HG03558 (cell line): ENCODE measurements at regions not wholly inside any gene's neighbourhood (a gene's known extent, or its start where the extent isn't known, plus 50 kb on each side); places are given as distances from the start of the nearest gene placed in this dataset.
"Not testable (repeated sequence)": the region's sequence is repeated elsewhere in the genome, so short reads cannot be mapped to it uniquely, and the experiment has no call there.

Source experiments
- ATAC-seq: cut with Tn5 transposase; IDR thresholded peaks from one replicate; pipeline ENCODE4 v1.9.1; 2021; ENCODE audit warnings: moderate number of reproducible peaks; ENCODE audit not compliant: unreplicated experiment; ENCODE audit errors: extremely low read depth

- no peak for ATAC-seq
These were observed 72.5 kb downstream of the LHX2 start for GRCh38 chr9:124084087-124084486.

GRCh38 chr9:124087226-124087625 lies 75.7 kb downstream of the LHX2 start:
- no peak for ATAC-seq

GRCh38 chr9:124088476-124088837 lies 76.9 kb downstream of the LHX2 start:
- ATAC-seq, result no peak

GRCh38 chr9:124089631-124090488 lies 78.3 kb downstream of the LHX2 start:
- ATAC-seq, result not testable (repeated sequence)

- no peak for ATAC-seq
These were observed 86.8 kb downstream of the LHX2 start for GRCh38 chr9:124098141-124098905.

GRCh38 chr9:124099860-124100259 lies 88.3 kb downstream of the LHX2 start:
- ATAC-seq, result no peak

- ATAC-seq, result no peak
These were observed 89.8 kb downstream of the LHX2 start for GRCh38 chr9:124101215-124101968.

GRCh38 chr9:124101969-124102345 lies 90.4 kb downstream of the LHX2 start:
- ATAC-seq, result no peak

- no peak for ATAC-seq
These were observed 90.8 kb downstream of the LHX2 start for GRCh38 chr9:124102363-124102762.

- no peak for ATAC-seq
These were observed 93.7 kb downstream of the LHX2 start for GRCh38 chr9:124105266-124105665.

- no peak for ATAC-seq
These were observed 96.6 kb downstream of the LHX2 start for GRCh38 chr9:124108216-124108615.

GRCh38 chr9:124110307-124110915 lies 98.8 kb downstream of the LHX2 start:
- no peak for ATAC-seq

- ATAC-seq, result no peak
These were observed 105.3 kb downstream of the LHX2 start for GRCh38 chr9:124116683-124117363.

- no peak for ATAC-seq
These were observed 107.3 kb downstream of the LHX2 start for GRCh38 chr9:124118894-124119293.

GRCh38 chr9:124120272-124120671 lies 108.7 kb downstream of the LHX2 start:
- ATAC-seq, result no peak

- ATAC-seq, result no peak
These were observed 110.2 kb downstream of the LHX2 start for GRCh38 chr9:124121725-124122124.

- ATAC-seq, result no peak
These were observed 110.8 kb downstream of the LHX2 start for GRCh38 chr9:124122321-124122720.

- no peak for ATAC-seq
These were observed 111.4 kb downstream of the LHX2 start for GRCh38 chr9:124122813-124123462.

- not testable (repeated sequence) for ATAC-seq
These were observed 112.1 kb downstream of the LHX2 start for GRCh38 chr9:124123621-124124020.
